ENCODE measurements at regions not wholly inside any gene's neighbourhood (a gene's known extent, or its start where the extent isn't known, plus 50 kb on each side); places are given as distances from the start of the nearest gene placed in this dataset.

DNA sequence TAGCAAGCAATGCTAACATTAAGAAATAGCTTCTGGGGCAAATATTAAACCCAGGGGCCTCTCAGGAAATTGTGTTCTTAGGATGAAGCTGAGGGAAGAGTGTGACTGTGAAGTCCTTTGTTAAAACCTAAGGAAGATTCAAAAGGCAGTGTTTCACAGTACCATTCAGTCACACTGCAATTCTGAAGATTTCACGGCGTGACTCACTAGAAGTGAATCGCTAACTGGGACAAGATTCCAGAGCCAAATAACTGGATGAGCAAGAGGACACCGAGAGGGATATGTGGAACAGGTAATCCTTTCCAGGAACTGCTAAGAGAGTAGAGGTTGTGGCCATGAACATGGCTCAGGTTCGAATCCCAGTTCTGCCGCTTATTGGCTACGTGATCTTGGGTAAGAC lies 61.8 kb upstream of the SMAD3 start:
- DNase-seq (ENCODE audit: low read depth): no peak

- DNase-seq (ENCODE audit: low read depth): no peak
Observed at GRCh38 chr15:67004142-67004541, 61.3 kb upstream of the SMAD3 start.

- no peak for DNase-seq (ENCODE audit: low read depth)
Observed at GRCh38 chr15:67005294-67005996, 60.0 kb upstream of the SMAD3 start.

DNA sequence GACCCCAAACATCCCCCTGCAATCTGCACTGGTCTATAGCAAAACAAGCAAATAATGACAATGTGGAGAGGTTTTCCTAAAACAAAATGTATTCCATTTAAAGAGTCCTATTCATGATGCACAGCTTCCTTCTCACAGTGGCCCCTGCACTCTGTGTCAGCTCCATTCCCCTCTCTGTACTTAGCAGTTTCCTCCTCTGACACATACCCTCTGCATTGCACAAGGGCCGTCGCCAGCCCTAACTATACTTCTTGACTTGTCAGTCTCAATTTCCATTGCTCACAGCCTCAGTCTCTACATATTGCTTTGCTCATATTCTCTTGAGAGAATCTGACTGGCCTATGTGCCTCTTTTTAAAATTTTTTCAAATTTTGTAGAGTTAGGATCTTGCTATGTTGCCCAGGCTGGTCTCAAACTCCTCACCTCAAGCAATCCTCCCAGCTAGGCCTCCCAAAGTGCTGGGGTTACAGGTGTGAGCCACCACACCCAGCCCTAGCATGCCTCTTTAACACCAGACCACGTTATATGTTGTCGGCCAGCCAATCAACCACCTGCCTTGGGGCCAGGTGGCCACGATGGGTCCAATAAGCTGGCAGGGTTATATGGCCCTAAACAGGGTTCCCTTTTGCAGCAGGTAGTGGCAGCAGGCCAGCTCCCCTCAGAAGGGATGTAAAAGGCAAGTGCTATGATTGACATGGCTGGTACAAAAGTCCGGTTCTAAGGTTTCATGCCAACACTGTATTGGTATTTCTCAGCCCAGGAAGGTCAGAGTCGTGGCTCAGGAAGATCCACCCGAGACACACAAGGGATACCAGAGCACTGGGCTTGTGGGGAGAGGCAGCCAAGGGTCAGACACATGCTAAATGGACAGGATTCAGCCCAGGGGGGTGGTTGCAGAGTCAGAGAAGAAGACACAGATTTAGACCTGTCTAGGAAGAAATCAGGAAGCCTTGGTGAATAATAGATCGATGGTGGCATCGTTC lies 59.0 kb upstream of the SMAD3 start:
- DNase-seq (ENCODE audit: low read depth): no peak

DNA sequence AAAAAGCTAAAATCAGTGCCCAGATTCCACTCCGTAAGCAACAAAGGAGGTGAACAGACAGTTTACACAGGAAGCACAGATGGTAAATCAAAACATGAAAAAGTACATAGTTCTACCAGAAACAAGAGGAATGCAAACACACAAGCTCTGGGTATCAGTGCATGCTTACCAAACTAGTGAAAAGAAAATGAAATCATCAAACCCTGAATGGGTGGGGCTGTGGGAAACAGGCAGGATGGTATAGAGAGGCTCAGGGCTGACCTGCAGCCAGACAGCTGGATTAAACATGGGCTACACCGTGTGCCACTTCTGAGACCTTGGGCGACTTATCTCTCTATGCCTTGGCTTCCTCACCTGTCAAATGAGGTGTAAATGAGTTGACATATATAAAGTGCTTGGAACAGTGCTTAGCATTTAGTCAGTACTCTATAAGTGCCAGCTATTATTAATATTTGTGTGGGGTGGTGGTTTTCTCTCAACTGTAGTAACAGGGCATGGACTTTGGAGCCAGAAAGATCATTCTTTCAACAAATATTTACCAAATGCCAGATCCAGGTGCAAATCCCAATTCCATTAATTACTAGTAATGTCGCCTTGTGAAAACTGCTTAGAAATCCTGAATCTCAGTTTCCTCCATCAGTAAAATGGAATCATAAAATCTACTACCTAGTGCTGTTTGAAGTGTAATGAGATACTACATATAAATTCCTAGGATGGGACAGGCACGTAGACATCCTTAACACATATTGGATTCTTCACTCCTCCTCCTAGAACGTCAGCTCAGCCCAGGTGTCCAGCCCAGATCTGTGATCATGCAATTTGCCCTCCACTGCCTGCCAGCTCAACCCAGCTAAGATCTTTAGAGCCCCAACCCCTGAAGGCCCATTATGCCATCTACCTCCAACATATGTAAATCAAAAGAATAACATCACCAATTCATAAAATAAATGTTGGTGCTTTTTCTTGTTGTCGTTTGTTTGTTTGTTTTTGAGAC lies 55.5 kb upstream of the SMAD3 start:
- DNase-seq (ENCODE audit: low read depth): no peak

- no peak for DNase-seq (ENCODE audit: low read depth)
Observed at GRCh38 chr15:67010898-67011616, 54.3 kb upstream of the SMAD3 start.

DNA sequence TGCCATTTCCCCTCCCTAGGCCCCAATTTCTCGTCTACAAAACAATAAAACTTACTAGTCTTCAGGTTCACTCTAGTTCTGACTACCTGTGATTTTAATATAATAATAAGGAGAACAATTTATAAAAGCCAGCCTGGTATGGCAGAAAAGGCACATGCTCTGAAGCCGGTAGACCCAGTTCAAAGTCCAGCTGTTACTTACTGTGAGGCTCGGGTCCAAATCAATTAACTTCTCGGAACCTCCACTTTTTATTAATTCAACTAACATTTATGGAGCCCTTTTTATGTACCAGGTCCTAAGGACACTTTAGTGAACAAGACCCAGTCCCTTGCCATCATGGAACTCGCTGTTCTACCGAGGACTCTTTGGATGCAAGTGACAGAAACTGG lies 53.8 kb upstream of the SMAD3 start:
- DNase-seq (ENCODE audit: low read depth): no peak

- DNase-seq (ENCODE audit: low read depth): no peak
Observed at GRCh38 chr15:67013696-67014095, 51.7 kb upstream of the SMAD3 start.

Measured in GM04503 (cell line).